Esophagus muscularis mucosa (tissue), 4 donors: ENCODE measurements at regions not wholly inside any gene's neighbourhood (a gene's known extent, or its start where the extent isn't known, plus 50 kb on each side); places are given as distances from the start of the nearest gene placed in this dataset.

Experiments used
- EP300 ChIP-seq: sonication (generic); formaldehyde crosslinking; IDR thresholded peaks from one replicate; pipeline ENCODE4 v1.6.1; 2017; ENCODE audit warnings: antibody characterized with exemption
- POLR2A ChIP-seq: fragments of 450-650 bp; IDR thresholded peaks from one replicate; pipeline ENCODE4 v1.6.1; 2017; ENCODE audit warnings: antibody characterized with exemption, moderate library complexity, mild to moderate bottlenecking, low read depth
- POLR2AphosphoS5 ChIP-seq, 2 donors: sonication (generic); formaldehyde crosslinking; IDR thresholded peaks; one replicate each; pipeline ENCODE4 v1.6.1; 2017; ENCODE audit warnings: antibody characterized with exemption in 2 of 2
- TF ChIP-seq, protein P1 (sequence below), 3 experiments: fragments of 200-600 bp in 2 of 3; fragments of 450-650 bp in 1 of 3; sonication (generic) in 2 of 3; IDR thresholded peaks; one replicate each; pipeline ENCODE4 v1.5.1; 2017 to 2019; ENCODE audit warnings: antibody characterized with exemption in 3 of 3, mild to moderate bottlenecking in 2 of 3, moderate library complexity in 1 of 3

GRCh38 chr1:212182171-212182570 is 103.0 kb upstream of the PPP2R5A start:
- no peak for TF ChIP-seq POLR2AphosphoS5 (IDR thresholded peaks at IDR 0.05)
- TF ChIP-seq, protein P1, sequence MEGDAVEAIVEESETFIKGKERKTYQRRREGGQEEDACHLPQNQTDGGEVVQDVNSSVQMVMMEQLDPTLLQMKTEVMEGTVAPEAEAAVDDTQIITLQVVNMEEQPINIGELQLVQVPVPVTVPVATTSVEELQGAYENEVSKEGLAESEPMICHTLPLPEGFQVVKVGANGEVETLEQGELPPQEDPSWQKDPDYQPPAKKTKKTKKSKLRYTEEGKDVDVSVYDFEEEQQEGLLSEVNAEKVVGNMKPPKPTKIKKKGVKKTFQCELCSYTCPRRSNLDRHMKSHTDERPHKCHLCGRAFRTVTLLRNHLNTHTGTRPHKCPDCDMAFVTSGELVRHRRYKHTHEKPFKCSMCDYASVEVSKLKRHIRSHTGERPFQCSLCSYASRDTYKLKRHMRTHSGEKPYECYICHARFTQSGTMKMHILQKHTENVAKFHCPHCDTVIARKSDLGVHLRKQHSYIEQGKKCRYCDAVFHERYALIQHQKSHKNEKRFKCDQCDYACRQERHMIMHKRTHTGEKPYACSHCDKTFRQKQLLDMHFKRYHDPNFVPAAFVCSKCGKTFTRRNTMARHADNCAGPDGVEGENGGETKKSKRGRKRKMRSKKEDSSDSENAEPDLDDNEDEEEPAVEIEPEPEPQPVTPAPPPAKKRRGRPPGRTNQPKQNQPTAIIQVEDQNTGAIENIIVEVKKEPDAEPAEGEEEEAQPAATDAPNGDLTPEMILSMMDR (IDR thresholded peaks at IDR 0.05), result no peak
- no peak for TF ChIP-seq POLR2A
- TF ChIP-seq EP300, result no peak
